ENCODE measurements at regions not wholly inside any gene's neighbourhood (a gene's known extent, or its start where the extent isn't known, plus 50 kb on each side); places are given as distances from the start of the nearest gene placed in this dataset.

DNA sequence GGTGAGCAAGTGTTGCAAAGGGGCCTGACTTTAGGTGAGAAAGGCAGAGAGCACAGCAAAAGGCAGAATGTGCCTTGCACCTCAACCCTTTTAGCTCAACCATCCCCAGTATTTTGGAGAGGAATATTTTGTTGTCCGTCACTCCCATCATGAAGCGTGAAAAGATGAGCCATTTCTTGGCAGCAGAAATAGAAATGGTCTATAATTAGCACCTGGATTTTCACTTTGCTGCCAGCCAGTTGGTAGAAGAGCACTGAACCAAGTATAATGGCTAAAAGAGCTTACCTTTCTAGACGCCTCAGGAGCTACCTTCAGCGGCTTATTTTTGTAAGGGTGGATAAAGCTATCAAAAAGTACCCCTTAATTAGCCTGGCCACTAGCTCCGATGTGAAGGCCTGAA lies 406.7 kb downstream of the OCA2 start:
- TF ChIP-seq, protein P1, sequence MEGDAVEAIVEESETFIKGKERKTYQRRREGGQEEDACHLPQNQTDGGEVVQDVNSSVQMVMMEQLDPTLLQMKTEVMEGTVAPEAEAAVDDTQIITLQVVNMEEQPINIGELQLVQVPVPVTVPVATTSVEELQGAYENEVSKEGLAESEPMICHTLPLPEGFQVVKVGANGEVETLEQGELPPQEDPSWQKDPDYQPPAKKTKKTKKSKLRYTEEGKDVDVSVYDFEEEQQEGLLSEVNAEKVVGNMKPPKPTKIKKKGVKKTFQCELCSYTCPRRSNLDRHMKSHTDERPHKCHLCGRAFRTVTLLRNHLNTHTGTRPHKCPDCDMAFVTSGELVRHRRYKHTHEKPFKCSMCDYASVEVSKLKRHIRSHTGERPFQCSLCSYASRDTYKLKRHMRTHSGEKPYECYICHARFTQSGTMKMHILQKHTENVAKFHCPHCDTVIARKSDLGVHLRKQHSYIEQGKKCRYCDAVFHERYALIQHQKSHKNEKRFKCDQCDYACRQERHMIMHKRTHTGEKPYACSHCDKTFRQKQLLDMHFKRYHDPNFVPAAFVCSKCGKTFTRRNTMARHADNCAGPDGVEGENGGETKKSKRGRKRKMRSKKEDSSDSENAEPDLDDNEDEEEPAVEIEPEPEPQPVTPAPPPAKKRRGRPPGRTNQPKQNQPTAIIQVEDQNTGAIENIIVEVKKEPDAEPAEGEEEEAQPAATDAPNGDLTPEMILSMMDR (IDR thresholded peaks at IDR 0.05; ENCODE audit: low read depth, low read length, poor library complexity, severe bottlenecking): no peak
- TF ChIP-seq EZH2phosphoT487 (IDR thresholded peaks at IDR 0.05; ENCODE audit: borderline replicate concordance, low read length): no peak

Data from DOHH2 (cell line).